GM03348 (cell line): ENCODE measurements at regions not wholly inside any gene's neighbourhood (a gene's known extent, or its start where the extent isn't known, plus 50 kb on each side); places are given as distances from the start of the nearest gene placed in this dataset.
A peak's percentile ranks its signal among the peaks of the same experiment; 100 is the strongest.
"Not testable (repeated sequence)": the region's sequence is repeated elsewhere in the genome, so short reads cannot be mapped to it uniquely, and the experiment has no call there.

Source experiments
- DNase-seq: peaks from one replicate; pipeline ENCODE4 v3.0.0; 2012; ENCODE audit warnings: low spot score

- DNase-seq: no peak
Measured at GRCh38 chr11:46223252-46223513, 54.3 kb upstream of the CREB3L1 start.

- peak; percentile 69 for DNase-seq
Measured at GRCh38 chr11:46222490-46223251, 54.8 kb upstream of the CREB3L1 start.

- DNase-seq: no peak
Measured at GRCh38 chr11:46220313-46220712, 57.1 kb upstream of the CREB3L1 start.

GRCh38 chr11:46216765-46217089, 60.7 kb upstream of the CREB3L1 start:
- no peak for DNase-seq

GRCh38 chr11:46216019-46216764, 61.3 kb upstream of the CREB3L1 start:
- no peak for DNase-seq

- no peak for DNase-seq
Measured at GRCh38 chr11:46215208-46215931, 62.1 kb upstream of the CREB3L1 start.

GRCh38 chr11:46212720-46213119, 64.7 kb upstream of the CREB3L1 start:
- DNase-seq: no peak

GRCh38 chr11:46210856-46211255, 66.6 kb upstream of the CREB3L1 start:
- no peak for DNase-seq

- DNase-seq: peak; percentile 75
Measured at GRCh38 chr11:46210133-46210636, 67.3 kb upstream of the CREB3L1 start.

- DNase-seq: not testable (repeated sequence)
Measured at GRCh38 chr11:46209624-46210023, 67.8 kb upstream of the CREB3L1 start.

GRCh38 chr11:46208803-46209202, 68.7 kb upstream of the CREB3L1 start:
- no peak for DNase-seq

GRCh38 chr11:46207270-46207669, 70.2 kb upstream of the CREB3L1 start:
- no peak for DNase-seq

GRCh38 chr11:46204415-46204814, 73.0 kb upstream of the CREB3L1 start:
- not testable (repeated sequence) for DNase-seq

- DNase-seq: no peak
Measured at GRCh38 chr11:46203746-46204145, 73.7 kb upstream of the CREB3L1 start.

- no peak for DNase-seq
Measured at GRCh38 chr11:46202696-46203391, 74.6 kb upstream of the CREB3L1 start.

- no peak for DNase-seq
Measured at GRCh38 chr11:46202149-46202548, 75.3 kb upstream of the CREB3L1 start.

GRCh38 chr11:46200537-46201281, 76.8 kb upstream of the CREB3L1 start:
- peak; percentile 20 for DNase-seq

GRCh38 chr11:46198245-46199240, 77.3 kb upstream of the PHF21A start:
- DNase-seq: no peak

- no peak for DNase-seq
Measured at GRCh38 chr11:46197421-46197820, 76.2 kb upstream of the PHF21A start.

GRCh38 chr11:46188017-46188416, 66.8 kb upstream of the PHF21A start:
- DNase-seq: no peak
